Left ventricle myocardium inferior (tissue), 1 donor: ENCODE measurements at regions not wholly inside any gene's neighbourhood (a gene's known extent, or its start where the extent isn't known, plus 50 kb on each side); places are given as distances from the start of the nearest gene placed in this dataset.

Experiments
- DNase-seq: peaks from one replicate; pipeline ENCODE4 v3.0.0-alpha.2; 2020
- H3K27ac ChIP-seq: fragments of 200-600 bp; replicated peaks from 2 replicates; pipeline ENCODE4 v1.8.0; 2021
- H3K27me3 ChIP-seq: fragments of 200-600 bp; 2 replicates; pipeline ENCODE4 v1.8.0; 2021; ENCODE audit warnings: low read depth
- H3K36me3 ChIP-seq: fragments of 200-600 bp; 2 replicates; pipeline ENCODE4 v1.8.0; 2021
- H3K4me1 ChIP-seq: fragments of 200-600 bp; 2 replicates; pipeline ENCODE4 v1.8.0; 2021
- H3K4me3 ChIP-seq: fragments of 200-600 bp; 2 replicates; pipeline ENCODE4 v1.8.0; 2021; ENCODE audit warnings: mild to moderate bottlenecking, moderate library complexity
- H3K9me3 ChIP-seq: fragments of 200-600 bp; replicated peaks from 2 replicates; pipeline ENCODE4 v1.8.0; 2021
- intact Hi-C: fragments of 100-400 bp; cut with micrococcal nuclease; formaldehyde crosslinking; loops from one replicate; pipeline ENCODE4 v1.11.0; 2022
- TF ChIP-seq, protein P1 (sequence below): fragments of 200-600 bp; IDR thresholded peaks from 2 replicates; pipeline ENCODE4 v1.8.0; 2021; ENCODE audit warnings: antibody characterized with exemption, mild to moderate bottlenecking, borderline replicate concordance
- donor health status: DM: no; HTN: yes; CAD: no; lungs with severe emphysema.

DNA sequence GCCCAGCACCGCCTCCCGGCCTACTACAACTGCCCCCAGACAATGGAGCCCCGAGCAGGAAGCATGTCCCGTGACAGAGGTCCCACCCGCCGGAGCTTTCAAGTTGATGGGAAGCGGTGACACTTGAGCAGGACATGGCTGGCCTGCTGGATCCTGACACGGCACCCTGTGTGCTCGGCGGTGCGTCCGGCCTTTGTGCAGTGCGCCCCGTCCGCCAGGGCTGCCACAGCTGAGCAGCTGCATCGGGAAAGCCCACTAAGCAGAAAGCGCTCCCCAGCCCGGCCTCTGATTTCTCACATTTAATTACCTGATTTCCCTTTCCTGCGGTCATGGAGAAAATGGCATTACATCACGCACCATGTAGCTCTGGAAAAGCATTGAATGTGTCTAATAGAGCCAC lies 611.9 kb downstream of the IRX1 start:
- Histone ChIP-seq H3K4me1 (peaks cover 4% of the 10 kb centered on the region), H3K27me3 (peaks cover 5% of the 10 kb centered on the region), H3K4me3 (no peak overlapping the region), H3K9me3 (no peaks in the 10 kb centered on the region), H3K36me3 (no peaks in the 10 kb centered on the region), H3K27ac (no peak overlapping the region)
- DNase-seq = no peak
- intact Hi-C loops = no loop called here
- TF ChIP-seq, protein P1, sequence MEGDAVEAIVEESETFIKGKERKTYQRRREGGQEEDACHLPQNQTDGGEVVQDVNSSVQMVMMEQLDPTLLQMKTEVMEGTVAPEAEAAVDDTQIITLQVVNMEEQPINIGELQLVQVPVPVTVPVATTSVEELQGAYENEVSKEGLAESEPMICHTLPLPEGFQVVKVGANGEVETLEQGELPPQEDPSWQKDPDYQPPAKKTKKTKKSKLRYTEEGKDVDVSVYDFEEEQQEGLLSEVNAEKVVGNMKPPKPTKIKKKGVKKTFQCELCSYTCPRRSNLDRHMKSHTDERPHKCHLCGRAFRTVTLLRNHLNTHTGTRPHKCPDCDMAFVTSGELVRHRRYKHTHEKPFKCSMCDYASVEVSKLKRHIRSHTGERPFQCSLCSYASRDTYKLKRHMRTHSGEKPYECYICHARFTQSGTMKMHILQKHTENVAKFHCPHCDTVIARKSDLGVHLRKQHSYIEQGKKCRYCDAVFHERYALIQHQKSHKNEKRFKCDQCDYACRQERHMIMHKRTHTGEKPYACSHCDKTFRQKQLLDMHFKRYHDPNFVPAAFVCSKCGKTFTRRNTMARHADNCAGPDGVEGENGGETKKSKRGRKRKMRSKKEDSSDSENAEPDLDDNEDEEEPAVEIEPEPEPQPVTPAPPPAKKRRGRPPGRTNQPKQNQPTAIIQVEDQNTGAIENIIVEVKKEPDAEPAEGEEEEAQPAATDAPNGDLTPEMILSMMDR = no peak

DNA sequence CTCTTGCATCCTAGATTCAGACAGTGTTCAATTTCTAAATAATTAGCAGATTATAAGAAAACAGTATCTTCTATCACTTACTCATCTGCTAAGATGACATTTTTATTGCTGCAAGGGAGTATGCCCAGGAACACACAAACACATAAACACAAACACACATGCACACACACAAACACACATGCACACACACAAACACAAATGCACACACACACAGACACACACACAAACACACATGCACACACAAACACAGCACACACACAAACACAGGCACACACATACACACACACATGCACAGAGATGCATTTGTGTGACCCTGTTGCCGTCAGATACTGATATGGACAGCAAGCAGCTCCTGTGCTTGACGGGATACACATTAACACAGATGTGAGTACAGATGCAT lies 612.9 kb downstream of the IRX1 start:
- intact Hi-C loops = no loop called here
- TF ChIP-seq, protein P1 = no peak
- Histone ChIP-seq H3K4me1 (peaks cover 4% of the 10 kb centered on the region), H3K4me3 (no peak overlapping the region), H3K27me3 (peaks cover 16% of the 10 kb centered on the region), H3K9me3 (no peaks in the 10 kb centered on the region), H3K27ac (no peak overlapping the region), H3K36me3 (no peaks in the 10 kb centered on the region)
- no peak for DNase-seq

- Histone ChIP-seq H3K27me3 (peaks cover 20% of the 10 kb centered on the region), H3K4me1 (peaks cover 4% of the 10 kb centered on the region), H3K36me3 (no peaks in the 10 kb centered on the region), H3K9me3 (no peaks in the 10 kb centered on the region), H3K27ac (no peak overlapping the region), H3K4me3 (no peak overlapping the region)
- TF ChIP-seq, protein P1 = no peak
- intact Hi-C loops = no loop called here
- no peak for DNase-seq
Observed at GRCh38 chr5:4208996-4209395, 613.4 kb downstream of the IRX1 start.

DNA sequence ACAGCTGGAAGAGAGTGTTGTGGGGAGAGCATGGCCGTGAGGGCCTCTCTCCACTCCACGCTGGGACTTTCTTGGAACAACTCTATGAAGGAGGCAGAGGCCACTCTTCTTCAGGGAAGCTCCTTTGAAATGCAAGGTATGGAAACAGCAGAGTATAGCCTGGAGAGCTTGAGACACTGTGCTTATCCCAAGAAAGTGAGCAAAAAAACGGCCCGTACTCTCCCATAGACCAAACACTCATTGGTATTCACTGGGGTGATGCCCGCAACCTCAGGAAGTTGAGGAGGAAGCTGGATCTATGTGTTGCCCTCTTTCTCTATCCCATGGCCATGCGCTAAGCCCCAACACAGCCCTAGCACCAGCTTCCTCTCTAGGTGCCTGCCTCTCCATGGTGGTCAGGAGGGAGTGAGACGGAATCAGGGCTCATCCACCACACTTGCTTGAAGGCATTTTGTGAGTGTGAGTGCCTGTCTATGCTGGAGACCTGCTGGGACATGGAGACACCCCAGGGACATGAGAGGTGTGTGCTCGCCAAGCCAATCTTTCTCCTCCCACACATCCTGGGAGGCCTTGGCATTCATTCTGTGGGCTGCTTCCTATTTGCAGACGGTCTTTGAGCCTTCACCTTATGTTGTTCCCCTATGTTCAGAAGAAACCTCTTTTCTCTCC lies 616.6 kb downstream of the IRX1 start:
- intact Hi-C loops = no loop called here
- Histone ChIP-seq H3K9me3 (no peaks in the 10 kb centered on the region), H3K4me1 (no peaks in the 10 kb centered on the region), H3K36me3 (no peaks in the 10 kb centered on the region), H3K27me3 (peaks cover 34% of the 10 kb centered on the region), H3K27ac (no peak overlapping the region), H3K4me3 (no peak overlapping the region)
- DNase-seq = no peak
- TF ChIP-seq, protein P1 = no peak

- H3K27me3 ChIP-seq = peaks cover 31% of the 10 kb centered on the region
- no peaks in the 10 kb centered on the region for H3K9me3 ChIP-seq
- no peak overlapping the region for H3K27ac ChIP-seq
- TF ChIP-seq, protein P1 = no peak
- intact Hi-C loops = no loop called here
- no peak overlapping the region for H3K4me3 ChIP-seq
- H3K36me3 ChIP-seq = no peaks in the 10 kb centered on the region
- H3K4me1 ChIP-seq = no peaks in the 10 kb centered on the region
- no peak for DNase-seq
Observed at GRCh38 chr5:4212981-4213819, 617.6 kb downstream of the IRX1 start.
